GM10248 (cell line): ENCODE measurements at regions not wholly inside any gene's neighbourhood (a gene's known extent, or its start where the extent isn't known, plus 50 kb on each side); places are given as distances from the start of the nearest gene placed in this dataset.

Experiments used
- CTCF ChIA-PET: fragments of 300-600 bp; sonication (Branson Sonifier 250); formaldehyde crosslinking; extraction: SDS; loops from one replicate; lab custom pipeline; 2021; ENCODE audit warnings: antibody characterized with exemption; lab: Yijun Ruan, JAX
- POLR2A ChIA-PET: fragments of 350-650 bp; sonication (Branson Sonifier 250); formaldehyde crosslinking; extraction: SDS; loops from one replicate; lab custom pipeline; 2020; ENCODE audit warnings: antibody characterized with exemption; lab: Yijun Ruan, JAX
- DNase-seq: peaks from one replicate; pipeline ENCODE4 v3.0.0; 2012; ENCODE audit errors: extremely low spot score
- CTCF ChIP-seq: IDR thresholded peaks from 2 replicates; pipeline ENCODE4 v1.5.1; 2012; ENCODE audit warnings: mild to moderate bottlenecking, low read depth; ENCODE audit errors: extremely low read depth, missing control alignments, control extremely low read depth

DNA sequence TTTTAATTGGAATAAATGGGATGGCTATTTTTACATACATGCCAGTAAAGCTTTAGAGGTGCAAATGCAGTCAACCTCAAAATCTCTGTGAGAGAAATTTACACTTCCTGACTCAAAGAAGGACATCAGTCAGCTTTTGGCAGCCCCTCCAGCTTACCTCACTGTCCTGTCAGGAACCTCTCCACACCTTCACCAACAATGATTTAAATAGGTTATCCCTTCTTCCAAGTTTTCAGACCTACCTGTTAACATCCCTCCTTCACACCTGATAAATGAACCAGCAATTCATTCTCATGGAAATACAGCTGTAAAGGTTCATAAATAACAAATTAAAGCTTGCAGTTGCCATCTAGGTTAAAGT lies 286.1 kb downstream of the SHOX2 start:
- CTCF ChIA-PET, result interaction anchor here (0.7 kb wide), 1 partner anchor 11 kb away, joined by 3 read pairs; no protein-coding TSS in a partner anchor
- POLR2A ChIA-PET, result no interaction called here
- no peak for TF ChIP-seq CTCF
- no peak for DNase-seq

- ChIA-PET POLR2A (no interaction called here), CTCF (interaction anchor here (0.7 kb wide), 1 partner anchor 12 kb away, joined by 3 read pairs; no protein-coding TSS in a partner anchor)
- no peak for DNase-seq
- no peak for TF ChIP-seq CTCF
Observed at GRCh38 chr3:157819270-157820156, 286.7 kb downstream of the SHOX2 start.

DNA sequence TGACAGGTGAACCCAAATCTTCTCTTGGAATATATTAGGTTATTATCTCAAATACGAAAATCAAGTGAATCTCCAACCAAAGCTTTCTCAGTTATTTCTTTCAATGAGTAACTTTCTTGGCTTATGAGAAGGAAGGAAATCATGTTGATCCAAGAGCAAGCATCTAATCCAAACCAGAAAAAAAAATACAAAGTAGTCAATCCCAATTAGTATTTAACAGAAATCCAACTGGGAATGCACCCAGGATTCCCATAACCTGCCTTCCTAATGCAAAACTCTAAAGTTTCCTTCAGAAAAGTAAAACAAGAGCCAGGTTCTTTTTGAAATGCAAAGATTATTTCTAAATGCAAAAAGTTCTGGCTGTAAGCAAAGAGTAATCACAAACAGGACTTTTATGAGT lies 289.3 kb downstream of the SHOX2 start:
- TF ChIP-seq CTCF, result no peak
- ChIA-PET POLR2A (no interaction called here), CTCF (interaction anchor here (0.9 to 1.0 kb wide), 2 partner anchors 8 to 11 kb away, joined by 3 read pairs; no protein-coding TSS in a partner anchor)
- DNase-seq, result no peak

DNA sequence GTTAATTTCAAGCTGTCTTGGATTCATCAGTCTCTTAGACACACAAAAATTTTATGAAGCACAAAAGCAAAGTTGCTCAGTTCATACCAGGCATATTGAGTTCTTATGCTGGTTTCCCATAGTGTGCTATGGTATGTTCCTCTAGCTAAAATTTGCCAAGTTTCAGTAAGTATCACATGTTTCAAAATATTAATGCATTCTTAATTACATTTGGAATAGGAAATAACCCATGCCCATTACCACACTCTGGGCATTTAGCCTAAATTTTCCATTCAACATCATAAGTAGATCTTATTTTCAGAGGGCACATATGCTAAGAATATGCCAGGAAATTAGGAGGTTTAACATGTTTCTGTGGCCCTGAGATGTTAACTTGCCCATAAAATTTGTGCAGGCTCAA lies 289.9 kb downstream of the SHOX2 start:
- TF ChIP-seq CTCF, result no peak
- DNase-seq, result no peak
- POLR2A ChIA-PET, result no interaction called here
- CTCF ChIA-PET, result interaction anchor here (1.0 kb wide), 1 partner anchor 10 kb away, joined by 3 read pairs; no protein-coding TSS in a partner anchor

- no peak for DNase-seq
- CTCF ChIA-PET, result no interaction called here
- POLR2A ChIA-PET, result no interaction called here
- no peak for TF ChIP-seq CTCF
Observed at GRCh38 chr3:157815739-157816138, 290.5 kb downstream of the SHOX2 start.

DNA sequence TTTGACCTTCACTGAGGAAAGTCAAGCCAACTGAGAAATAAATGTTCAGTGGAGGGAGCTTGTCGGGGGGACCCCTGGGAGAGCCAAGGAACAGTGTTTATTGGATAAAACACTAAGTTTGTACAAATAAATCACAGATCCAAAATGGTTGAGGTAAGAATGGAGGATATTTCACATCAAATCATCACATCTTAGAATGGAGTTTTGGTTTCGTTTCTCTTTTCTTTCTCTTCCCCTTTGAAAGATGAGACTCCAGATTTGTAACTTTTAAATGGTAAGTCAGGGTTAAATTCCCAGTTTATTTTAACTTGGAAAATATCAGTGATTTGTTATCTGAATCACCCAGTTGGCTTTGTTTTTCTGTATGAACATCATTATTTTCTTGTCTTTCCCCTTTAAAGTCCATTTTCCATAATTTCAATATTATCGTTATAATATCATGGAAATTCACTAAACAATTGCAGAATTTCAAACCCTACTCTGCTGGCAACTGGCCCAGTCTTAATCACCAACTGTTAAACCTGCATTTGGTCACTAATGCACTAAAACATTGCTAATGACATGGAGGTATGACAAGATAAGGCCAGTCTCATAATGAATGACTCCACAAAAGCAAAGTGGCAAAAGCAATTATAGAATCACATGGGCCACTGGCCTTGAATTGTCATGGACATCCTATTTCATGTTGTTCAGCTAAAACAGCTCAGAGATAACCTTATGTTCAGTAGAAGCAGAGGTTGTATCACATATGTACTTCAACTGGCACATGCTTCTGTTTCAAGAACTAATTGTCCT lies 295.1 kb downstream of the SHOX2 start:
- peak; percentile 9 for DNase-seq
- CTCF ChIA-PET, result no interaction called here
- POLR2A ChIA-PET, result no interaction called here
- no peak for TF ChIP-seq CTCF
